ENCODE measurements at regions not wholly inside any gene's neighbourhood (a gene's known extent, or its start where the extent isn't known, plus 50 kb on each side); places are given as distances from the start of the nearest gene placed in this dataset.
"Not testable (repeated sequence)": the region's sequence is repeated elsewhere in the genome, so short reads cannot be mapped to it uniquely, and the experiment has no call there.

- TF ChIP-seq GABPA (IDR thresholded peaks at IDR 0.05; ENCODE audit: low read depth) (no peak), POLR2AphosphoS5 (IDR thresholded peaks at IDR 0.05; ENCODE audit: low read depth) (no peak), CTCF (IDR thresholded peaks at IDR 0.05; ENCODE audit: insufficient read depth, low read length) (no peak), SPI1 (IDR thresholded peaks at IDR 0.05; ENCODE audit: borderline replicate concordance, low read depth) (no peak), REST (IDR thresholded peaks at IDR 0.05; ENCODE audit: insufficient replicate concordance, low read depth) (no peak)
- no peak overlapping the region for H3K4me3 ChIP-seq (replicated peaks; ENCODE audit: insufficient read depth, low read length)
- H3K27me3 ChIP-seq (ENCODE audit: insufficient read depth, poor library complexity, severe bottlenecking) = no peaks in the 10 kb centered on the region
- no peak for DNase-seq (ENCODE audit: low read depth in 1 of 2, low spot score in 1 of 2)
- H3K27ac ChIP-seq (replicated peaks) = no peak overlapping the region
Measured at GRCh38 chr1:173347282-173347818, 129.8 kb upstream of the PRDX6 start.

- H3K4me3 ChIP-seq (replicated peaks; ENCODE audit: insufficient read depth, low read length); DNase-seq (ENCODE audit: low read depth in 1 of 2, low spot score in 1 of 2); H3K27ac ChIP-seq (replicated peaks); H3K27me3 ChIP-seq (ENCODE audit: insufficient read depth, poor library complexity, severe bottlenecking): not testable (repeated sequence)
Measured at GRCh38 chr1:173352635-173353034, 124.5 kb upstream of the PRDX6 start.

GRCh38 chr1:173353350-173353749 lies 123.8 kb upstream of the PRDX6 start:
- H3K4me3 ChIP-seq (replicated peaks; ENCODE audit: insufficient read depth, low read length) = no peak overlapping the region
- H3K27ac ChIP-seq (replicated peaks) = no peak overlapping the region
- no peaks in the 10 kb centered on the region for H3K27me3 ChIP-seq (ENCODE audit: insufficient read depth, poor library complexity, severe bottlenecking)
- no peak for TF ChIP-seq SPI1 (IDR thresholded peaks at IDR 0.05; ENCODE audit: borderline replicate concordance, low read depth)
- TF ChIP-seq POLR2AphosphoS5 (IDR thresholded peaks at IDR 0.05; ENCODE audit: low read depth) = no peak
- TF ChIP-seq CTCF (IDR thresholded peaks at IDR 0.05; ENCODE audit: insufficient read depth, low read length) = no peak
- TF ChIP-seq GABPA (IDR thresholded peaks at IDR 0.05; ENCODE audit: low read depth) = no peak
- no peak for TF ChIP-seq REST (IDR thresholded peaks at IDR 0.05; ENCODE audit: insufficient replicate concordance, low read depth)
- DNase-seq (ENCODE audit: low read depth in 1 of 2, low spot score in 1 of 2) = no peak

- Histone ChIP-seq H3K27ac (replicated peaks) (no peak overlapping the region), H3K4me3 (replicated peaks; ENCODE audit: insufficient read depth, low read length) (no peak overlapping the region), H3K27me3 (ENCODE audit: insufficient read depth, poor library complexity, severe bottlenecking) (no peaks in the 10 kb centered on the region)
- DNase-seq (ENCODE audit: low read depth in 1 of 2, low spot score in 1 of 2) = no peak
- no peak for TF ChIP-seq GABPA (IDR thresholded peaks at IDR 0.05; ENCODE audit: low read depth)
- TF ChIP-seq REST (IDR thresholded peaks at IDR 0.05; ENCODE audit: insufficient replicate concordance, low read depth) = no peak
- TF ChIP-seq CTCF (IDR thresholded peaks at IDR 0.05; ENCODE audit: insufficient read depth, low read length) = no peak
- TF ChIP-seq SPI1 (IDR thresholded peaks at IDR 0.05; ENCODE audit: borderline replicate concordance, low read depth) = no peak
- TF ChIP-seq POLR2AphosphoS5 (IDR thresholded peaks at IDR 0.05; ENCODE audit: low read depth) = no peak
Measured at GRCh38 chr1:173354937-173355280, 122.2 kb upstream of the PRDX6 start.
